HCT116 (cell line): ENCODE measurements at regions not wholly inside any gene's neighbourhood (a gene's known extent, or its start where the extent isn't known, plus 50 kb on each side); places are given as distances from the start of the nearest gene placed in this dataset.

Experiments used
- ATAC-seq: fragments of 200-7000 bp; cut with Tn5 transposase; 2 replicates; pipeline ENCODE4 v1.9.1; 2020; ENCODE audit warnings: mild to moderate bottlenecking, moderate library complexity
- BruUV-seq: library from RNA; stranded (reverse); fragments of 400-500 nt; replicated peaks from 2 replicates; lab custom pipeline; 2021; lab: Mats Ljungman, UMichigan
- CTCF ChIA-PET: fragments of 300-600 bp; sonication (Branson Sonifier 250); formaldehyde crosslinking; loops from one replicate; lab custom pipeline; 2021; ENCODE audit warnings: antibody characterized with exemption; lab: Charles Lee
- POLR2A ChIA-PET: fragments of 300-600, 350-600 bp; sonication (Branson Sonifier 250); formaldehyde crosslinking; loops from one replicate; lab custom pipeline; 2021; ENCODE audit warnings: antibody characterized with exemption; lab: Charles Lee
- RAD21 ChIA-PET, 2 experiments: fragments of 300-600 bp; sonication (Branson Sonifier 250); formaldehyde crosslinking; loops; one replicate each; lab custom pipeline; 2023; ENCODE audit warnings: low total read pairs in 2 of 2; ENCODE audit not compliant: uncharacterized antibody in 2 of 2, unreplicated experiment in 2 of 2, low non-redundant PET in 1 of 2; lab: Charles Lee
- DNase-seq: peaks from one replicate; pipeline ENCODE4 v3.0.0-alpha.2; 2010; ENCODE audit warnings: low read depth, low spot score
- H2AFZ ChIP-seq: fragments of 200-600 bp; shearing (Covaris generic), sonication (generic); 2 replicates; pipeline ENCODE4 v1.6.1; 2017; ENCODE audit warnings: low read depth, mixed run types, mixed read lengths, antibody characterized with exemption, low read length; ENCODE audit not compliant: poor library complexity, severe bottlenecking
- H3K27ac ChIP-seq: 2 replicates; pipeline ENCODE4 v1.5.1; 2012; ENCODE audit warnings: low read depth, low read length
- H3K27me3 ChIP-seq: fragments of 200-600 bp; sonication (generic); 2 replicates; pipeline ENCODE4 v1.6.1; 2016; ENCODE audit warnings: mixed run types, low read length, mixed read lengths; ENCODE audit not compliant: insufficient read depth
- H3K36me3 ChIP-seq, 2 experiments: fragments of 200-500 bp in 1 of 2; fragments of 200-600 bp in 1 of 2; sonication (Bioruptor generic) in 1 of 2; sonication (generic) in 1 of 2; 2 replicates each; pipeline versions ENCODE4 v1.5.1 to v1.6.1; 2014 to 2016; ENCODE audit warnings: low read length in 2 of 2, inconsistent platforms in 1 of 2, mixed read lengths in 1 of 2, mixed run types in 1 of 2; ENCODE audit not compliant: insufficient read depth in 2 of 2, control insufficient read depth in 1 of 2
- H3K4me1 ChIP-seq, 2 experiments: fragments of 200-600 bp in 1 of 2; sonication (generic) in 1 of 2; 2 replicates each; pipeline versions ENCODE4 v1.5.1 to v1.6.1; 2012 to 2017; ENCODE audit warnings: low read length in 2 of 2, inconsistent platforms in 1 of 2, mild to moderate bottlenecking in 1 of 2, mixed read lengths in 1 of 2, mixed run types in 1 of 2, moderate library complexity in 1 of 2; ENCODE audit not compliant: insufficient read depth in 2 of 2, control insufficient read depth in 1 of 2
- H3K4me2 ChIP-seq: fragments of 200-600 bp; sonication (generic); 2 replicates; pipeline ENCODE4 v1.6.1; 2017; ENCODE audit warnings: mixed run types, low read length, mixed read lengths
- H3K4me3 ChIP-seq, 2 experiments: fragments of 200-600 bp in 1 of 2; sonication (generic) in 1 of 2; replicated peaks in 1 of 2; 2 replicates each; pipeline ENCODE4 v1.5.1; 2011 to 2016; ENCODE audit warnings: low read length in 2 of 2, control low read depth in 1 of 2, low read depth in 1 of 2, mild to moderate bottlenecking in 1 of 2, mixed read lengths in 1 of 2, mixed run types in 1 of 2
- H3K79me2 ChIP-seq: fragments of 200-600 bp; sonication (generic); 2 replicates; pipeline ENCODE4 v1.6.1; 2017; ENCODE audit warnings: mild to moderate bottlenecking, mixed run types, low read length, moderate library complexity, mixed read lengths; ENCODE audit not compliant: insufficient read depth
- H3K9ac ChIP-seq: fragments of 200-600 bp; sonication (generic); 2 replicates; pipeline ENCODE4 v1.6.1; 2016; ENCODE audit warnings: low read length, mixed read lengths
- H3K9me2 ChIP-seq: fragments of 200-600 bp; sonication (generic), shearing (Covaris generic); 2 replicates; pipeline ENCODE4 v1.6.1; 2017; ENCODE audit warnings: mixed run types, mild to moderate bottlenecking, moderate library complexity; ENCODE audit not compliant: insufficient read depth
- H3K9me3 ChIP-seq, 2 experiments: fragments of 200-500 bp in 1 of 2; fragments of 200-600 bp in 1 of 2; sonication (Bioruptor generic) in 1 of 2; sonication (generic) in 1 of 2; 2 replicates each; pipeline ENCODE4 v1.6.1; 2014 to 2017; ENCODE audit warnings: low read length in 2 of 2, mixed read lengths in 2 of 2, inconsistent platforms in 1 of 2, low read depth in 1 of 2, mild to moderate bottlenecking in 1 of 2, mixed run types in 1 of 2, moderate library complexity in 1 of 2; ENCODE audit not compliant: control insufficient read depth in 1 of 2, insufficient read depth in 1 of 2
- H4K20me1 ChIP-seq: fragments of 200-600 bp; sonication (generic), shearing (Covaris generic); 2 replicates; pipeline ENCODE4 v1.6.1; 2017; ENCODE audit warnings: mixed run types, mild to moderate bottlenecking, moderate library complexity; ENCODE audit not compliant: insufficient read depth
- CBX3 ChIP-seq: IDR thresholded peaks from 2 replicates; pipeline ENCODE4 v1.6.1; 2012; ENCODE audit warnings: low read depth
- EGR1 ChIP-seq: IDR thresholded peaks from 2 replicates; pipeline ENCODE4 v1.6.1; 2012; ENCODE audit warnings: low read depth
- EZH2phosphoT487 ChIP-seq: fragments of 200-600 bp; IDR thresholded peaks from 2 replicates; pipeline ENCODE4 v1.6.1; 2018; ENCODE audit warnings: antibody characterized with exemption, borderline replicate concordance
- FOSL1 ChIP-seq: IDR thresholded peaks from 2 replicates; pipeline ENCODE4 v1.6.1; 2012; ENCODE audit warnings: low read depth
- POLR2A ChIP-seq: IDR thresholded peaks from 2 replicates; pipeline ENCODE4 v1.7.0; 2011; ENCODE audit warnings: borderline replicate concordance; ENCODE audit not compliant: insufficient read depth, insufficient read length; ENCODE audit errors: extremely low read depth
- SIN3A ChIP-seq: IDR thresholded peaks from 2 replicates; pipeline ENCODE4 v1.6.1; 2012; ENCODE audit warnings: low read depth
- YY1 ChIP-seq: IDR thresholded peaks from 2 replicates; pipeline ENCODE4 v1.6.1; 2011; ENCODE audit warnings: low read length, low read depth, moderate library complexity, mild to moderate bottlenecking; ENCODE audit not compliant: insufficient replicate concordance; ENCODE audit errors: extremely low read depth
- intact Hi-C: fragments of 100-400 bp; cut with micrococcal nuclease; formaldehyde crosslinking; loops from 2 replicates; pipeline ENCODE4 v1.10.0; 2022
- TF ChIP-seq, protein P1 (sequence below): IDR thresholded peaks from 2 replicates; pipeline ENCODE4 v1.6.1; 2012
- TF ChIP-seq, protein P2 (sequence below): IDR thresholded peaks from 2 replicates; pipeline ENCODE4 v1.6.1; 2012; ENCODE audit warnings: low read depth
- TF ChIP-seq, protein P3 (sequence below), 3 experiments: fragments of 200-600 bp in 1 of 3; sonication (generic) in 1 of 3; IDR thresholded peaks in 2 of 3; conservative IDR thresholded peaks in 1 of 3; 2 replicates each; pipeline ENCODE4 v1.5.1; 2012 to 2017; ENCODE audit warnings: low read depth in 2 of 3, low read length in 2 of 3, antibody characterized with exemption in 1 of 3, borderline replicate concordance in 1 of 3, control low read depth in 1 of 3, mild to moderate bottlenecking in 1 of 3, mixed read lengths in 1 of 3, mixed run types in 1 of 3, moderate library complexity in 1 of 3; ENCODE audit not compliant: insufficient read depth in 1 of 3
- TF ChIP-seq, protein P4 (sequence below): IDR thresholded peaks from 2 replicates; pipeline ENCODE4 v1.6.1; 2012
- TF ChIP-seq, protein P5 (sequence below): IDR thresholded peaks from 2 replicates; pipeline ENCODE4 v1.6.1; 2011; ENCODE audit warnings: mild to moderate bottlenecking, low read length, moderate library complexity; ENCODE audit not compliant: insufficient replicate concordance; ENCODE audit errors: extremely low read depth

DNA sequence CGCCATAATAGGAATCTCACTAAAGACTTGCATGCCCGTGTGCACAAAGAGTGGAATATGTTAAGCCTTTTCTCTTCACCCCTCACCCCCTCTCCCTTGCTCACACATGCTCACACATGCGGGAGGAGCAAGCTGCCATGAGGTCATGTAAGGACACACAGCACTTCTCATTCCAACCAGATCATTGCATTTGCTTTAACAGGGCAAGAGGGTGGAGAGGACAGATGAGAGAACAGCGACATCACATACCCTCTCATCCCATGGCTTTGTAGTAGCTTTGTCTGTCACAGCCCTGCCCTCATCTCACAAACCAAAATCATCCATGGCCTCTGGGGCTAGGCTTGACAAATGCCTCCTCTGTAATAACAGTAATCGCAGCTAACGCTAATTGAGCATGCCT lies 145.6 kb upstream of the FRY start:
- Histone ChIP-seq H3K9ac (no peak overlapping the region), H3K9me3 (no peaks in the 10 kb centered on the region), H3K4me2 (no peak overlapping the region), H3K9me2 (no peaks in the 10 kb centered on the region), H3K36me3 (no peaks in the 10 kb centered on the region), H3K4me3 (no peak overlapping the region), H2AFZ (no peak overlapping the region), H3K4me1 (no peaks in the 10 kb centered on the region), H3K79me2 (no peaks in the 10 kb centered on the region), H3K27ac (no peak overlapping the region), H3K27me3 (peaks cover 28% of the 10 kb centered on the region), H4K20me1 (no peaks in the 10 kb centered on the region)
- intact Hi-C loops: no loop called here
- DNase-seq (no peak), ATAC-seq (no peak)
- no TSS peak for BruUV-seq
- ChIA-PET CTCF (no interaction called here), POLR2A (no interaction called here), RAD21 (no interaction called here)
- TF ChIP-seq, protein P1, sequence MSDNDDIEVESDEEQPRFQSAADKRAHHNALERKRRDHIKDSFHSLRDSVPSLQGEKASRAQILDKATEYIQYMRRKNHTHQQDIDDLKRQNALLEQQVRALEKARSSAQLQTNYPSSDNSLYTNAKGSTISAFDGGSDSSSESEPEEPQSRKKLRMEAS: no peak
- no peak for TF ChIP-seq YY1
- TF ChIP-seq FOSL1: no peak
- TF ChIP-seq, protein P2, sequence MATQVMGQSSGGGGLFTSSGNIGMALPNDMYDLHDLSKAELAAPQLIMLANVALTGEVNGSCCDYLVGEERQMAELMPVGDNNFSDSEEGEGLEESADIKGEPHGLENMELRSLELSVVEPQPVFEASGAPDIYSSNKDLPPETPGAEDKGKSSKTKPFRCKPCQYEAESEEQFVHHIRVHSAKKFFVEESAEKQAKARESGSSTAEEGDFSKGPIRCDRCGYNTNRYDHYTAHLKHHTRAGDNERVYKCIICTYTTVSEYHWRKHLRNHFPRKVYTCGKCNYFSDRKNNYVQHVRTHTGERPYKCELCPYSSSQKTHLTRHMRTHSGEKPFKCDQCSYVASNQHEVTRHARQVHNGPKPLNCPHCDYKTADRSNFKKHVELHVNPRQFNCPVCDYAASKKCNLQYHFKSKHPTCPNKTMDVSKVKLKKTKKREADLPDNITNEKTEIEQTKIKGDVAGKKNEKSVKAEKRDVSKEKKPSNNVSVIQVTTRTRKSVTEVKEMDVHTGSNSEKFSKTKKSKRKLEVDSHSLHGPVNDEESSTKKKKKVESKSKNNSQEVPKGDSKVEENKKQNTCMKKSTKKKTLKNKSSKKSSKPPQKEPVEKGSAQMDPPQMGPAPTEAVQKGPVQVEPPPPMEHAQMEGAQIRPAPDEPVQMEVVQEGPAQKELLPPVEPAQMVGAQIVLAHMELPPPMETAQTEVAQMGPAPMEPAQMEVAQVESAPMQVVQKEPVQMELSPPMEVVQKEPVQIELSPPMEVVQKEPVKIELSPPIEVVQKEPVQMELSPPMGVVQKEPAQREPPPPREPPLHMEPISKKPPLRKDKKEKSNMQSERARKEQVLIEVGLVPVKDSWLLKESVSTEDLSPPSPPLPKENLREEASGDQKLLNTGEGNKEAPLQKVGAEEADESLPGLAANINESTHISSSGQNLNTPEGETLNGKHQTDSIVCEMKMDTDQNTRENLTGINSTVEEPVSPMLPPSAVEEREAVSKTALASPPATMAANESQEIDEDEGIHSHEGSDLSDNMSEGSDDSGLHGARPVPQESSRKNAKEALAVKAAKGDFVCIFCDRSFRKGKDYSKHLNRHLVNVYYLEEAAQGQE: no peak
- no peak for TF ChIP-seq EZH2phosphoT487
- TF ChIP-seq, protein P3, sequence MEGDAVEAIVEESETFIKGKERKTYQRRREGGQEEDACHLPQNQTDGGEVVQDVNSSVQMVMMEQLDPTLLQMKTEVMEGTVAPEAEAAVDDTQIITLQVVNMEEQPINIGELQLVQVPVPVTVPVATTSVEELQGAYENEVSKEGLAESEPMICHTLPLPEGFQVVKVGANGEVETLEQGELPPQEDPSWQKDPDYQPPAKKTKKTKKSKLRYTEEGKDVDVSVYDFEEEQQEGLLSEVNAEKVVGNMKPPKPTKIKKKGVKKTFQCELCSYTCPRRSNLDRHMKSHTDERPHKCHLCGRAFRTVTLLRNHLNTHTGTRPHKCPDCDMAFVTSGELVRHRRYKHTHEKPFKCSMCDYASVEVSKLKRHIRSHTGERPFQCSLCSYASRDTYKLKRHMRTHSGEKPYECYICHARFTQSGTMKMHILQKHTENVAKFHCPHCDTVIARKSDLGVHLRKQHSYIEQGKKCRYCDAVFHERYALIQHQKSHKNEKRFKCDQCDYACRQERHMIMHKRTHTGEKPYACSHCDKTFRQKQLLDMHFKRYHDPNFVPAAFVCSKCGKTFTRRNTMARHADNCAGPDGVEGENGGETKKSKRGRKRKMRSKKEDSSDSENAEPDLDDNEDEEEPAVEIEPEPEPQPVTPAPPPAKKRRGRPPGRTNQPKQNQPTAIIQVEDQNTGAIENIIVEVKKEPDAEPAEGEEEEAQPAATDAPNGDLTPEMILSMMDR (IDR thresholded peaks at IDR 0.05 in 2 of 3, conservative IDR thresholded peaks at IDR 0.05 in 1 of 3; ENCODE audit: borderline replicate concordance in 1 of 3, insufficient read depth in 1 of 3, low read depth in 2 of 3, low read length in 2 of 3): no peak
- TF ChIP-seq SIN3A: no peak
- no peak for TF ChIP-seq CBX3
- TF ChIP-seq, protein P4, sequence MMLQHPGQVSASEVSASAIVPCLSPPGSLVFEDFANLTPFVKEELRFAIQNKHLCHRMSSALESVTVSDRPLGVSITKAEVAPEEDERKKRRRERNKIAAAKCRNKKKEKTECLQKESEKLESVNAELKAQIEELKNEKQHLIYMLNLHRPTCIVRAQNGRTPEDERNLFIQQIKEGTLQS: no peak
- TF ChIP-seq, protein P5, sequence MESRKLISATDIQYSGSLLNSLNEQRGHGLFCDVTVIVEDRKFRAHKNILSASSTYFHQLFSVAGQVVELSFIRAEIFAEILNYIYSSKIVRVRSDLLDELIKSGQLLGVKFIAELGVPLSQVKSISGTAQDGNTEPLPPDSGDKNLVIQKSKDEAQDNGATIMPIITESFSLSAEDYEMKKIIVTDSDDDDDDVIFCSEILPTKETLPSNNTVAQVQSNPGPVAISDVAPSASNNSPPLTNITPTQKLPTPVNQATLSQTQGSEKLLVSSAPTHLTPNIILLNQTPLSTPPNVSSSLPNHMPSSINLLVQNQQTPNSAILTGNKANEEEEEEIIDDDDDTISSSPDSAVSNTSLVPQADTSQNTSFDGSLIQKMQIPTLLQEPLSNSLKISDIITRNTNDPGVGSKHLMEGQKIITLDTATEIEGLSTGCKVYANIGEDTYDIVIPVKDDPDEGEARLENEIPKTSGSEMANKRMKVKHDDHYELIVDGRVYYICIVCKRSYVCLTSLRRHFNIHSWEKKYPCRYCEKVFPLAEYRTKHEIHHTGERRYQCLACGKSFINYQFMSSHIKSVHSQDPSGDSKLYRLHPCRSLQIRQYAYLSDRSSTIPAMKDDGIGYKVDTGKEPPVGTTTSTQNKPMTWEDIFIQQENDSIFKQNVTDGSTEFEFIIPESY: no peak
- no peak for TF ChIP-seq EGR1
- no peak for TF ChIP-seq POLR2A
